ENCODE measurements at regions not wholly inside any gene's neighbourhood (a gene's known extent, or its start where the extent isn't known, plus 50 kb on each side); places are given as distances from the start of the nearest gene placed in this dataset.

- no peak overlapping the region for H3K4me2 ChIP-seq (ENCODE audit: insufficient read depth, low read length, poor library complexity, severe bottlenecking)
- no CpG with 5 or more reads among the region's 9 CpGs for WGBS, 2 donors (ENCODE audit: extremely low coverage in 2 of 2, insufficient read length in 2 of 2, insufficient replicate concordance in 1 of 2)
- no peaks in the 10 kb centered on the region for H3K27me3 ChIP-seq (ENCODE audit: control insufficient read depth in 3 of 3, insufficient read depth in 3 of 3, low read depth in 1 of 3, low read length in 3 of 3)
- no peaks in the 10 kb centered on the region for H3K9me3 ChIP-seq (replicated peaks in 1 of 2; ENCODE audit: control insufficient read depth in 2 of 2, insufficient read depth in 1 of 2, low read depth in 1 of 2, low read length in 2 of 2)
- no peak overlapping the region for H3K14ac ChIP-seq (ENCODE audit: low read length)
- H2AFZ ChIP-seq (ENCODE audit: low read length) = no peak overlapping the region
- H3K18ac ChIP-seq (ENCODE audit: low read length) = no peak overlapping the region
- H3K23ac ChIP-seq (ENCODE audit: low read depth, low read length, poor library complexity) = no peak overlapping the region
- H3K36me3 ChIP-seq (replicated peaks in 1 of 2; ENCODE audit: control insufficient read depth in 2 of 2, insufficient read depth in 2 of 2, low read length in 2 of 2) = no peaks in the 10 kb centered on the region
- H3K4me3 ChIP-seq (ENCODE audit: low read length in 2 of 2) = no peak overlapping the region
- no peak overlapping the region for H2BK15ac ChIP-seq (ENCODE audit: low read length)
- H3K27ac ChIP-seq (replicated peaks; ENCODE audit: low read length) = no peak overlapping the region
- no peak overlapping the region for H3K4ac ChIP-seq (ENCODE audit: low read length)
- H3K9ac ChIP-seq (ENCODE audit: low read depth, low read length, poor library complexity) = no peak overlapping the region
- H4K91ac ChIP-seq (ENCODE audit: low read depth, low read length, poor library complexity) = no peak overlapping the region
- H2BK120ac ChIP-seq (ENCODE audit: low read depth, low read length) = no peak overlapping the region
- H3K4me1 ChIP-seq (ENCODE audit: control insufficient read depth in 2 of 2, insufficient read depth in 1 of 2, low read depth in 1 of 2, low read length in 2 of 2) = peaks cover 4 to 7% of the 10 kb centered on the region in 2 donors
- H2BK12ac ChIP-seq (ENCODE audit: low read length) = no peak overlapping the region
- H3K79me1 ChIP-seq (ENCODE audit: low read depth, low read length) = no peaks in the 10 kb centered on the region
- DNase-seq (ENCODE audit: low spot score) = no peak
- H4K8ac ChIP-seq (ENCODE audit: low read depth, low read length) = no peak overlapping the region
- H2BK5ac ChIP-seq (ENCODE audit: low read length) = no peak overlapping the region
- no peak overlapping the region for H2AK5ac ChIP-seq (ENCODE audit: low read depth, low read length)
Measured at GRCh38 chr10:10626734-10627133, 390.9 kb upstream of the CELF2 start.

- H3K4ac ChIP-seq (ENCODE audit: low read length) = no peak overlapping the region
- H4K8ac ChIP-seq (ENCODE audit: low read depth, low read length) = no peak overlapping the region
- H3K36me3 ChIP-seq (replicated peaks in 1 of 2; ENCODE audit: control insufficient read depth in 2 of 2, insufficient read depth in 2 of 2, low read length in 2 of 2) = no peaks in the 10 kb centered on the region
- peaks cover 4 to 11% of the 10 kb centered on the region in 2 donors for H3K4me1 ChIP-seq (ENCODE audit: control insufficient read depth in 2 of 2, insufficient read depth in 1 of 2, low read depth in 1 of 2, low read length in 2 of 2)
- no peak for DNase-seq (ENCODE audit: low spot score)
- no peak overlapping the region for H3K18ac ChIP-seq (ENCODE audit: low read length)
- H3K23ac ChIP-seq (ENCODE audit: low read depth, low read length, poor library complexity) = no peak overlapping the region
- H3K9ac ChIP-seq (ENCODE audit: low read depth, low read length, poor library complexity) = no peak overlapping the region
- no peak overlapping the region for H2BK12ac ChIP-seq (ENCODE audit: low read length)
- H4K91ac ChIP-seq (ENCODE audit: low read depth, low read length, poor library complexity) = no peak overlapping the region
- no peak overlapping the region for H2AFZ ChIP-seq (ENCODE audit: low read length)
- no peaks in the 10 kb centered on the region for H3K79me1 ChIP-seq (ENCODE audit: low read depth, low read length)
- no peak overlapping the region for H2BK120ac ChIP-seq (ENCODE audit: low read depth, low read length)
- WGBS, 2 donors (ENCODE audit: extremely low coverage in 2 of 2, insufficient read length in 2 of 2, insufficient replicate concordance in 1 of 2) = no CpG with 5 or more reads among the region's 1 CpG
- no peak overlapping the region for H3K4me3 ChIP-seq (ENCODE audit: low read length in 2 of 2)
- no peak overlapping the region for H2BK15ac ChIP-seq (ENCODE audit: low read length)
- no peak overlapping the region for H2BK5ac ChIP-seq (ENCODE audit: low read length)
- H3K14ac ChIP-seq (ENCODE audit: low read length) = no peak overlapping the region
- H2AK5ac ChIP-seq (ENCODE audit: low read depth, low read length) = no peak overlapping the region
- H3K4me2 ChIP-seq (ENCODE audit: insufficient read depth, low read length, poor library complexity, severe bottlenecking) = no peak overlapping the region
- H3K9me3 ChIP-seq (replicated peaks in 1 of 2; ENCODE audit: control insufficient read depth in 2 of 2, insufficient read depth in 1 of 2, low read depth in 1 of 2, low read length in 2 of 2) = no peaks in the 10 kb centered on the region
- no peak overlapping the region for H3K27ac ChIP-seq (replicated peaks; ENCODE audit: low read length)
- no peaks in the 10 kb centered on the region for H3K27me3 ChIP-seq (ENCODE audit: control insufficient read depth in 3 of 3, insufficient read depth in 3 of 3, low read depth in 1 of 3, low read length in 3 of 3)
Measured at GRCh38 chr10:10627414-10627813, 390.3 kb upstream of the CELF2 start.

GRCh38 chr10:10629512-10629911 lies 388.2 kb upstream of the CELF2 start:
- Histone ChIP-seq H4K91ac (ENCODE audit: low read depth, low read length, poor library complexity) (no peak overlapping the region), H3K4me2 (ENCODE audit: insufficient read depth, low read length, poor library complexity, severe bottlenecking) (no peak overlapping the region), H3K27ac (replicated peaks; ENCODE audit: low read length) (no peak overlapping the region), H4K8ac (ENCODE audit: low read depth, low read length) (no peak overlapping the region), H3K9me3 (replicated peaks in 1 of 2; ENCODE audit: control insufficient read depth in 2 of 2, insufficient read depth in 1 of 2, low read depth in 1 of 2, low read length in 2 of 2) (no peaks in the 10 kb centered on the region), H3K14ac (ENCODE audit: low read length) (no peak overlapping the region), H2AFZ (ENCODE audit: low read length) (no peak overlapping the region), H2BK120ac (ENCODE audit: low read depth, low read length) (no peak overlapping the region), H3K23ac (ENCODE audit: low read depth, low read length, poor library complexity) (no peak overlapping the region), H3K4ac (ENCODE audit: low read length) (no peak overlapping the region), H2BK12ac (ENCODE audit: low read length) (no peak overlapping the region), H3K27me3 (ENCODE audit: control insufficient read depth in 3 of 3, insufficient read depth in 3 of 3, low read depth in 1 of 3, low read length in 3 of 3) (no peaks in the 10 kb centered on the region), H3K4me1 (ENCODE audit: control insufficient read depth in 2 of 2, insufficient read depth in 1 of 2, low read depth in 1 of 2, low read length in 2 of 2) (peaks cover 4 to 7% of the 10 kb centered on the region in 2 donors), H2BK5ac (ENCODE audit: low read length) (no peak overlapping the region), H3K36me3 (replicated peaks in 1 of 2; ENCODE audit: control insufficient read depth in 2 of 2, insufficient read depth in 2 of 2, low read length in 2 of 2) (no peaks in the 10 kb centered on the region), H3K79me1 (ENCODE audit: low read depth, low read length) (no peaks in the 10 kb centered on the region), H3K9ac (ENCODE audit: low read depth, low read length, poor library complexity) (no peak overlapping the region), H2BK15ac (ENCODE audit: low read length) (no peak overlapping the region), H3K4me3 (ENCODE audit: low read length in 2 of 2) (no peak overlapping the region), H3K18ac (ENCODE audit: low read length) (no peak overlapping the region), H2AK5ac (ENCODE audit: low read depth, low read length) (no peak overlapping the region)
- WGBS, 2 donors (ENCODE audit: extremely low coverage in 2 of 2, insufficient read length in 2 of 2, insufficient replicate concordance in 1 of 2) = no CpG with 5 or more reads among the region's 3 CpGs
- DNase-seq (ENCODE audit: low spot score) = no peak

GRCh38 chr10:10630281-10630680 lies 387.4 kb upstream of the CELF2 start:
- no CpG with 5 or more reads among the region's 3 CpGs for WGBS, 2 donors (ENCODE audit: extremely low coverage in 2 of 2, insufficient read length in 2 of 2, insufficient replicate concordance in 1 of 2)
- H2AK5ac ChIP-seq (ENCODE audit: low read depth, low read length) = no peak overlapping the region
- H3K18ac ChIP-seq (ENCODE audit: low read length) = no peak overlapping the region
- no peak overlapping the region for H4K8ac ChIP-seq (ENCODE audit: low read depth, low read length)
- no peak overlapping the region for H2BK12ac ChIP-seq (ENCODE audit: low read length)
- H3K36me3 ChIP-seq (replicated peaks in 1 of 2; ENCODE audit: control insufficient read depth in 2 of 2, insufficient read depth in 2 of 2, low read length in 2 of 2) = no peaks in the 10 kb centered on the region
- H3K4me1 ChIP-seq (ENCODE audit: control insufficient read depth in 2 of 2, insufficient read depth in 1 of 2, low read depth in 1 of 2, low read length in 2 of 2) = peaks cover 4 to 7% of the 10 kb centered on the region in 2 donors
- H2BK15ac ChIP-seq (ENCODE audit: low read length) = no peak overlapping the region
- no peak overlapping the region for H3K14ac ChIP-seq (ENCODE audit: low read length)
- no peak overlapping the region for H4K91ac ChIP-seq (ENCODE audit: low read depth, low read length, poor library complexity)
- H3K9me3 ChIP-seq (replicated peaks in 1 of 2; ENCODE audit: control insufficient read depth in 2 of 2, insufficient read depth in 1 of 2, low read depth in 1 of 2, low read length in 2 of 2) = no peaks in the 10 kb centered on the region
- no peak for DNase-seq (ENCODE audit: low spot score)
- H3K4me2 ChIP-seq (ENCODE audit: insufficient read depth, low read length, poor library complexity, severe bottlenecking) = no peak overlapping the region
- no peak overlapping the region for H3K23ac ChIP-seq (ENCODE audit: low read depth, low read length, poor library complexity)
- no peaks in the 10 kb centered on the region for H3K27me3 ChIP-seq (ENCODE audit: control insufficient read depth in 3 of 3, insufficient read depth in 3 of 3, low read depth in 1 of 3, low read length in 3 of 3)
- H3K79me1 ChIP-seq (ENCODE audit: low read depth, low read length) = no peaks in the 10 kb centered on the region
- no peak overlapping the region for H3K27ac ChIP-seq (replicated peaks; ENCODE audit: low read length)
- H3K4ac ChIP-seq (ENCODE audit: low read length) = no peak overlapping the region
- H2BK120ac ChIP-seq (ENCODE audit: low read depth, low read length) = no peak overlapping the region
- H2BK5ac ChIP-seq (ENCODE audit: low read length) = no peak overlapping the region
- H2AFZ ChIP-seq (ENCODE audit: low read length) = peak overlapping the region; percentile 12
- no peak overlapping the region for H3K9ac ChIP-seq (ENCODE audit: low read depth, low read length, poor library complexity)
- no peak overlapping the region for H3K4me3 ChIP-seq (ENCODE audit: low read length in 2 of 2)

Measured in neuronal stem cell (in vitro differentiated cells).